Trophoblast cell (in vitro differentiated cells and primary cell): ENCODE measurements at regions not wholly inside any gene's neighbourhood (a gene's known extent, or its start where the extent isn't known, plus 50 kb on each side); places are given as distances from the start of the nearest gene placed in this dataset.
A peak's percentile ranks its signal among the peaks of the same experiment; 100 is the strongest.

ENCODE experiments used
- DNase-seq, 2 donors: peaks; one replicate each; pipeline ENCODE4 v3.0.0-alpha.2; 2016
- H2AFZ ChIP-seq: 2 replicates; pipeline ENCODE4 v1.6.1; 2013; ENCODE audit warnings: low read length, moderate library complexity, mild to moderate bottlenecking; ENCODE audit not compliant: insufficient read depth, poor library complexity
- H2AK5ac ChIP-seq: 2 replicates; pipeline ENCODE4 v1.6.1; 2013; ENCODE audit warnings: mild to moderate bottlenecking, low read length
- H2BK120ac ChIP-seq: 2 replicates; pipeline ENCODE4 v1.6.1; 2013; ENCODE audit warnings: low read length, mild to moderate bottlenecking, moderate library complexity; ENCODE audit not compliant: insufficient read depth, poor library complexity
- H2BK12ac ChIP-seq: 2 replicates; pipeline ENCODE4 v1.6.1; 2013; ENCODE audit warnings: mild to moderate bottlenecking, low read length, moderate library complexity
- H2BK5ac ChIP-seq: 2 replicates; pipeline ENCODE4 v1.6.1; 2013; ENCODE audit warnings: low read length, low read depth, moderate library complexity, mild to moderate bottlenecking; ENCODE audit not compliant: poor library complexity
- H3K14ac ChIP-seq: 2 replicates; pipeline ENCODE4 v1.6.1; 2013; ENCODE audit warnings: mild to moderate bottlenecking, low read length
- H3K18ac ChIP-seq: 2 replicates; pipeline ENCODE4 v1.6.1; 2013; ENCODE audit warnings: mild to moderate bottlenecking, low read length
- H3K23ac ChIP-seq: 2 replicates; pipeline ENCODE4 v1.6.1; 2013; ENCODE audit warnings: low read length
- H3K27ac ChIP-seq: 2 replicates; pipeline ENCODE4 v1.5.1; 2013; ENCODE audit warnings: low read depth, mild to moderate bottlenecking, inconsistent platforms, low read length, moderate library complexity
- H3K27me3 ChIP-seq: 2 replicates; pipeline ENCODE4 v1.6.1; 2013; ENCODE audit warnings: inconsistent platforms, mild to moderate bottlenecking, low read length, moderate library complexity; ENCODE audit not compliant: insufficient read depth
- H3K36me3 ChIP-seq, 2 experiments: 1 replicate in 1 of 2; 2 replicates in 1 of 2; pipeline ENCODE4 v1.6.1; 2013; ENCODE audit warnings: low read length in 2 of 2, mild to moderate bottlenecking in 2 of 2, moderate library complexity in 1 of 2; ENCODE audit not compliant: insufficient read depth in 2 of 2, control insufficient read depth in 1 of 2
- H3K4ac ChIP-seq: 2 replicates; pipeline ENCODE4 v1.6.1; 2013; ENCODE audit warnings: low read depth, mild to moderate bottlenecking, low read length, moderate library complexity
- H3K4me1 ChIP-seq, 2 experiments: 1 replicate in 1 of 2; 2 replicates in 1 of 2; pipeline ENCODE4 v1.6.1; 2013; ENCODE audit warnings: low read length in 2 of 2, mild to moderate bottlenecking in 2 of 2, moderate library complexity in 1 of 2; ENCODE audit not compliant: insufficient read depth in 2 of 2, control insufficient read depth in 1 of 2
- H3K4me2 ChIP-seq: 2 replicates; pipeline ENCODE4 v1.6.1; 2013; ENCODE audit warnings: inconsistent platforms, mild to moderate bottlenecking, low read length, moderate library complexity
- H3K4me3 ChIP-seq: 2 replicates; pipeline ENCODE4 v1.5.1; 2013; ENCODE audit warnings: mild to moderate bottlenecking, low read depth, low read length, inconsistent platforms
- H3K79me1 ChIP-seq: one replicate; pipeline ENCODE4 v1.6.1; 2013; ENCODE audit warnings: low read length
- H3K79me2 ChIP-seq: 2 replicates; pipeline ENCODE4 v1.6.1; 2013; ENCODE audit warnings: low read length, mild to moderate bottlenecking; ENCODE audit not compliant: control insufficient read depth, insufficient read depth, poor library complexity
- H3K9ac ChIP-seq: 2 replicates; pipeline ENCODE4 v1.6.1; 2013; ENCODE audit warnings: mild to moderate bottlenecking, low read length
- H3K9me3 ChIP-seq: 2 replicates; pipeline ENCODE4 v1.6.1; 2013; ENCODE audit warnings: low read depth, mild to moderate bottlenecking, control low read depth, inconsistent platforms, low read length; ENCODE audit not compliant: insufficient read depth
- H4K12ac ChIP-seq: 2 replicates; pipeline ENCODE4 v1.6.1; 2013; ENCODE audit warnings: low read depth, mild to moderate bottlenecking, low read length, moderate library complexity
- H4K8ac ChIP-seq: 2 replicates; pipeline ENCODE4 v1.6.1; 2013; ENCODE audit warnings: low read depth, mild to moderate bottlenecking, low read length, moderate library complexity
- H4K91ac ChIP-seq: one replicate; pipeline ENCODE4 v1.6.1; 2013; ENCODE audit warnings: low read depth, mild to moderate bottlenecking, low read length, moderate library complexity
- WGBS: extraction: QIAGEN DNeasy Blood & Tissue Kit; methylation state at CpG from one replicate; pipeline ENCODE4 v1.1.7; 2013; ENCODE audit warnings: missing lambda C conversion rate; ENCODE audit not compliant: insufficient read length, insufficient coverage; ENCODE audit errors: extremely low coverage; 5-methylcytosine and 5-hydroxymethylcytosine counted together

- H4K12ac ChIP-seq: no peak overlapping the region
- no peak overlapping the region for H2BK12ac ChIP-seq
- H3K9ac ChIP-seq: no peak overlapping the region
- no peak overlapping the region for H2BK120ac ChIP-seq
- H2BK5ac ChIP-seq: no peak overlapping the region
- H3K27me3 ChIP-seq: no peaks in the 10 kb centered on the region
- H3K36me3 ChIP-seq: no peaks in the 10 kb centered on the region
- H3K27ac ChIP-seq: no peak overlapping the region
- no CpG with 5 or more reads among the region's 2 CpGs for WGBS
- no peak overlapping the region for H3K4me2 ChIP-seq
- no peaks in the 10 kb centered on the region for H3K79me2 ChIP-seq
- no peak overlapping the region for H3K18ac ChIP-seq
- H2AK5ac ChIP-seq: no peak overlapping the region
- H3K4me1 ChIP-seq: no peaks in the 10 kb centered on the region
- H3K4ac ChIP-seq: no peak overlapping the region
- H4K91ac ChIP-seq: no peak overlapping the region
- no peaks in the 10 kb centered on the region for H3K79me1 ChIP-seq
- H4K8ac ChIP-seq: no peak overlapping the region
- H3K14ac ChIP-seq: no peak overlapping the region
- no peak overlapping the region for H2AFZ ChIP-seq
- H3K23ac ChIP-seq: no peak overlapping the region
- peak; percentile 35 to 75 for DNase-seq
- no peak overlapping the region for H3K4me3 ChIP-seq
- H3K9me3 ChIP-seq: no peaks in the 10 kb centered on the region
Observed at GRCh38 chr3:120848503-120848902, 59.5 kb upstream of the STXBP5L start.

DNA sequence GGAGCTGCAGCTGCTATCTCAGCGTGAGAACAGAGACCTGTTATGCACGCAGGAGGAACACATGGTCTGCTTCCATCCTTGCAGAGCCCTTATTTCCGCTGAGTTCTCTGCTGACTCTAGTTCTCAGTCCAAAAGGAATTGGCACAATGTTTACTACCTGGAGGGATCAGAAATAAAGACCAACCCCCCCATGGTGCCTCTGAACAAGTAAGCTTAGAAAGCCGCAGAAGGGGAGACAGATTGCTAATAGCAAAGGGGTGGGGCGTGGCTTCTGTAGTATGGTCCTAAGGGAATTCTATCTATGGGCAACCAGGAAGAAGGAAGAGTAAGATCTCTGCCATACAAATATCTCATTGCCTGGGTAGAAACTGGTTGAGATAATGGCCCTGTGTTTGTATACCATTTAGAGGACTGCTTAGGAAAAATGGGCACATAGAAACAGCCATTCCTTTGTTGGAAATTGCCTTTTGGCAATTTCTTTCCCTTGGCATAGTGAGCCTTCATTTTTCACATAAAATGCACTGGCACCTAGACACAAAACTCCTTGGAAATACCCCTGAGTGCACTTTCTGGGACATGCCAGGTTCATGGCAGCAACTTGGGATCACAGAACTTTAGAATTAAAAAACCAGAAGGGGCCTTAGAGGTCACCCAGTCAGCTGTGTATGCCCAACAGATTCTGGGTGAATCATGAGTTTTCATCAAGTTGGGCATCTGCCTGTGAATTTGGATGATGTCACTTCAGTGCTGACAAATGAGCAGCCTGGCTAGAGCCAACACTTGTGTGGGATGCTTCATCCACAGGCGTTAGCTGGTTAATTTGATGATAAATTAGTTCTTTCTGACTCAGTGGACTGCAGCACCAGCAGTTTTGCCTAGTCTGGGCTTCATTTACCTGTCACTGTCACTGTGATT, 57.4 kb upstream of the STXBP5L start:
- Histone ChIP-seq H2BK120ac (no peak overlapping the region), H3K4ac (no peak overlapping the region), H3K4me1 (no peaks in the 10 kb centered on the region), H2BK12ac (no peak overlapping the region), H2AK5ac (no peak overlapping the region), H4K12ac (no peak overlapping the region), H3K9ac (no peak overlapping the region), H3K18ac (no peak overlapping the region), H3K79me1 (no peaks in the 10 kb centered on the region), H2BK5ac (no peak overlapping the region), H2AFZ (no peak overlapping the region), H3K4me2 (no peak overlapping the region), H3K9me3 (no peaks in the 10 kb centered on the region), H3K27ac (no peak overlapping the region), H3K79me2 (no peaks in the 10 kb centered on the region), H3K36me3 (no peaks in the 10 kb centered on the region), H3K27me3 (no peaks in the 10 kb centered on the region), H3K4me3 (no peak overlapping the region), H4K91ac (no peak overlapping the region), H4K8ac (no peak overlapping the region), H3K23ac (no peak overlapping the region), H3K14ac (no peak overlapping the region)
- no CpG with 5 or more reads among the region's 6 CpGs for WGBS
- no peak for DNase-seq

- H2AFZ ChIP-seq: no peak overlapping the region
- H4K12ac ChIP-seq: no peak overlapping the region
- DNase-seq: peak in 1 of 2 donors; percentile 20
- no peaks in the 10 kb centered on the region for H3K79me2 ChIP-seq
- H3K4me1 ChIP-seq: peaks cover 0 to 2% of the 10 kb centered on the region in 2 experiments
- H3K23ac ChIP-seq: no peak overlapping the region
- H3K4ac ChIP-seq: no peak overlapping the region
- H3K14ac ChIP-seq: no peak overlapping the region
- H3K79me1 ChIP-seq: no peaks in the 10 kb centered on the region
- no peak overlapping the region for H2BK12ac ChIP-seq
- H2BK120ac ChIP-seq: no peak overlapping the region
- no peak overlapping the region for H3K4me2 ChIP-seq
- no peak overlapping the region for H3K9ac ChIP-seq
- H3K36me3 ChIP-seq: no peaks in the 10 kb centered on the region
- H4K8ac ChIP-seq: no peak overlapping the region
- no peak overlapping the region for H3K27ac ChIP-seq
- H3K18ac ChIP-seq: no peak overlapping the region
- no peak overlapping the region for H4K91ac ChIP-seq
- no peak overlapping the region for H2AK5ac ChIP-seq
- no peak overlapping the region for H3K4me3 ChIP-seq
- no peaks in the 10 kb centered on the region for H3K9me3 ChIP-seq
- no peaks in the 10 kb centered on the region for H3K27me3 ChIP-seq
- no CpG with 5 or more reads among the region's 2 CpGs for WGBS
- H2BK5ac ChIP-seq: no peak overlapping the region
Observed at GRCh38 chr3:120852412-120852811, 55.6 kb upstream of the STXBP5L start.

- Histone ChIP-seq H4K8ac (no peak overlapping the region), H3K14ac (no peak overlapping the region), H3K9ac (no peak overlapping the region), H3K79me2 (no peaks in the 10 kb centered on the region), H3K4me3 (no peak overlapping the region), H3K4ac (no peak overlapping the region), H3K79me1 (no peaks in the 10 kb centered on the region), H3K36me3 (no peaks in the 10 kb centered on the region), H3K23ac (no peak overlapping the region), H3K4me2 (no peak overlapping the region), H4K12ac (no peak overlapping the region), H2AK5ac (no peak overlapping the region), H2BK120ac (no peak overlapping the region), H4K91ac (no peak overlapping the region), H2AFZ (no peak overlapping the region), H3K9me3 (no peaks in the 10 kb centered on the region), H3K27me3 (no peaks in the 10 kb centered on the region), H3K4me1 (peaks cover 0 to 2% of the 10 kb centered on the region in 2 experiments), H2BK5ac (no peak overlapping the region), H3K18ac (no peak overlapping the region), H2BK12ac (no peak overlapping the region), H3K27ac (no peak overlapping the region)
- no CpG with 5 or more reads among the region's 9 CpGs for WGBS
- DNase-seq: no peak
Observed at GRCh38 chr3:120853416-120853815, 54.6 kb upstream of the STXBP5L start.
